ENCODE measurements at regions not wholly inside any gene's neighbourhood (a gene's known extent, or its start where the extent isn't known, plus 50 kb on each side); places are given as distances from the start of the nearest gene placed in this dataset.

- in situ Hi-C loops (cut with MboI; ENCODE audit: low sequenced_read_pairs), result loop anchor here (5.0 to 10.0 kb wide), 2 partner anchors 88 to 176 kb away; no protein-coding TSS in a partner anchor
Observed at GRCh38 chr14:22479132-22479531, 109.9 kb downstream of the DAD1 start.

- in situ Hi-C loops (cut with MboI; ENCODE audit: low sequenced_read_pairs), result loop anchor here (5.0 to 10.0 kb wide), 2 partner anchors 89 to 176 kb away; no protein-coding TSS in a partner anchor
Observed at GRCh38 chr14:22478670-22479069, 110.4 kb downstream of the DAD1 start.

DNA sequence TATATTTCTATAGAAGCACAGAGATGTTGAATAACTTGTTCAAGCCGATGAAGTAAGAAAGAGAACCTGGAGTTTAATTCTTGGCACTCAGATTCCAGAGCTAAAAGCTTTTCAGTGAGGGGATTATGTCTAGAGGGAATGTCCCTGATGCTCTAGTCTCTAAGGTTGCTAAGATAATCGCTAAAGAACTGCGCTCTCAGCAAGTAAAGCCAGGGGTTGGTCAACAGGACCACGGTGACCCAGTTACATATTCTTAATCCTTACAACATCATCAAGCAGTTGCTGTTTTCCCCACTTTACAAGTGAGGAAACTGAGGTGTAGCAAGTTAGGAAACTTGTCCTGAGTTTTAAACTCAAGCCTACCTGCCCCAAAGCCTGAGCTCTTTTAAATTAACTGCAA, 110.8 kb downstream of the DAD1 start:
- in situ Hi-C loops (cut with MboI; ENCODE audit: low sequenced_read_pairs), result loop anchor here (5.0 to 10.0 kb wide), 2 partner anchors 89 to 177 kb away; no protein-coding TSS in a partner anchor

GRCh38 chr14:22477569-22478194, 111.3 kb downstream of the DAD1 start:
- in situ Hi-C loops (cut with MboI; ENCODE audit: low sequenced_read_pairs), result loop anchor here (5.0 to 10.0 kb wide), 2 partner anchors 90 to 177 kb away; no protein-coding TSS in a partner anchor

GRCh38 chr14:22476887-22477286, 112.1 kb downstream of the DAD1 start:
- in situ Hi-C loops (cut with MboI; ENCODE audit: low sequenced_read_pairs), result loop anchor here (5.0 to 10.0 kb wide), 2 partner anchors 90 to 178 kb away; no protein-coding TSS in a partner anchor

GRCh38 chr14:22476005-22476751, 112.8 kb downstream of the DAD1 start:
- in situ Hi-C loops (cut with MboI; ENCODE audit: low sequenced_read_pairs), result loop anchor here (5.0 to 10.0 kb wide), 2 partner anchors 91 to 179 kb away; no protein-coding TSS in a partner anchor

DNA sequence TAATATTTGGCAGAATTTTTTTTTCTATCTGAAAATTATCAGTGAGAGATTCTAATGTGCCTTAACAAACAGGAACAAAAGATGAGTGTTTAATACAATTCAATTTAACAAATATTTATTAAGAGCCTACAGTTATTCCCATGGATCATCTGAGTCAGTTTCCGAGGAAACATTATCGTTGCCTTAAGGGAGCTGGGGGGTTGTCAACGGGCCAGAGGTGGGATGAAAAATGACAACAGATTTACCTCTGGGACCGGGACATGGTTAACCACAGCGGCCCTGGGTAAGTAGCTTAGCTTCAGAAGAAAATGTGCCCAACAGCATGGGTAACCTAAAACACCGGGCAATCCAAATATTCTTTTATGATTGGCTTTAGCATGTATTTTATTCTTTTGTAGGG, 113.6 kb downstream of the DAD1 start:
- in situ Hi-C loops (cut with MboI; ENCODE audit: low sequenced_read_pairs), result loop anchor here (5.0 to 10.0 kb wide), 2 partner anchors 92 to 179 kb away; no protein-coding TSS in a partner anchor

- in situ Hi-C loops (cut with MboI; ENCODE audit: low sequenced_read_pairs), result loop anchor here (5.0 to 10.0 kb wide), 3 partner anchors 83 to 180 kb away; no protein-coding TSS in a partner anchor
Observed at GRCh38 chr14:22474730-22475351, 114.2 kb downstream of the DAD1 start.

- in situ Hi-C loops (cut with MboI; ENCODE audit: low sequenced_read_pairs), result loop anchor here (5.0 to 10.0 kb wide), 2 partner anchors 81 to 182 kb away; no protein-coding TSS in a partner anchor
Observed at GRCh38 chr14:22472935-22473854, 115.8 kb downstream of the DAD1 start.

DNA sequence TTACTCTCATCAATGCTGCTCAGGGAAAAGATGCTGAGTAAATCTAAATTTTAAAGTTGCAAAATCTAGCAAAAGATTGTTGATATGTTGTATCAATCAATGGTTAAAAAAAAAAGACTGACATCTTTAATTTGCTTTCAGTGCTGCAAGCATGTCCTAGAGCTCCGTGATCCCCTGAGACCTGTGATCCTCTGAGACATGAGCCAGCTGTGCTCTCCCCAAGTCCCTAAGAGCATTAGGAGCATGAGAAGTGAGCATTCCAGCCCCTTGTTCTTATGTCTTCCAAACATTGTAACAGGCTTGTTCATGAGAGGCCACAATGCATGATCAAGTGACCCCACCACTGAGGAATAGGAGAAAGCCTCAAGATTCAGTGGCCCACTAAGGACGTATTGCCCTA, 116.6 kb downstream of the DAD1 start:
- in situ Hi-C loops (cut with MboI; ENCODE audit: low sequenced_read_pairs), result loop anchor here (5.0 to 10.0 kb wide), 2 partner anchors 80 to 182 kb away; no protein-coding TSS in a partner anchor

- in situ Hi-C loops (cut with MboI; ENCODE audit: low sequenced_read_pairs), result loop anchor here (5.0 to 10.0 kb wide), 2 partner anchors 79 to 183 kb away; no protein-coding TSS in a partner anchor
Observed at GRCh38 chr14:22471545-22472121, 117.4 kb downstream of the DAD1 start.

DNA sequence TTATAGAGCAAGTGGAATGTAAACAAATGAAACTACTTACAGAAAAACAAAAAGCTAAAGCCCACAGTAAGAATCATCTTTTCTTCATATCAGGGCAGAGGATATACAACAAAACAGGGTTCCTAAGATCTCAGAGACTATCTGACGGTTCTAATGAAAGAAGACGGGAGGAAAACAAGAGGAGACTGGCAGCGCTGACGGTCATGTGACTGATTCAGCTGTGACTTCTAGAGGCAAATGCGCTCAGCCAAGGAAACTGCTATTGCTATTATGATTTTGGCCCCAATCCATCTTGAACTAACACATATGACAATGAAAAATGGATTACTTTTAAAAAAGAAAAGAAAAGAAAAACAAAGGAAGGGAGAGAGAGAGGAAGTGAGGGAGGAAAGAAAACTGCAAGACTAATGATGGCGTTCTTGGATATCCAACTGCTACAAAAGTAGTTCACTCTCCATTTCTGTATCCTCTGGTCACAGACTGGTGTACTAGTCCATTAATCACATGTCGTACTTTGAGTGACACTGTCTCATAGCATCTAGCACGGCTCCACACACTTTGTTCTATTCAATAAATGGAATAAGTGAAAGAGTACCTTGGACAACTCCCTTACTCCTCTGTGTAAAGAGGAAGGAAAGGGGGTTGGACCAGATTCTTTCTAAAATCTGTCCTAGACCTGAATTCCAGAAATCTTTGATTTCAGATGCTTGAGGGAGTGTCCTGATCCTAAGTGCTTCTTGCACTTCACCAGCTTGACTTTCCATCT, 119.3 kb downstream of the DAD1 start:
- in situ Hi-C loops (cut with MboI; ENCODE audit: low sequenced_read_pairs), result loop anchor here (5.0 to 10.0 kb wide), 3 partner anchors 47 to 185 kb away; no protein-coding TSS in a partner anchor

GRCh38 chr14:22468830-22469229, 120.2 kb downstream of the DAD1 start:
- in situ Hi-C loops (cut with MboI; ENCODE audit: low sequenced_read_pairs), result loop anchor here (5.0 kb wide), 1 partner anchor 47 kb away; no protein-coding TSS in a partner anchor

DNA sequence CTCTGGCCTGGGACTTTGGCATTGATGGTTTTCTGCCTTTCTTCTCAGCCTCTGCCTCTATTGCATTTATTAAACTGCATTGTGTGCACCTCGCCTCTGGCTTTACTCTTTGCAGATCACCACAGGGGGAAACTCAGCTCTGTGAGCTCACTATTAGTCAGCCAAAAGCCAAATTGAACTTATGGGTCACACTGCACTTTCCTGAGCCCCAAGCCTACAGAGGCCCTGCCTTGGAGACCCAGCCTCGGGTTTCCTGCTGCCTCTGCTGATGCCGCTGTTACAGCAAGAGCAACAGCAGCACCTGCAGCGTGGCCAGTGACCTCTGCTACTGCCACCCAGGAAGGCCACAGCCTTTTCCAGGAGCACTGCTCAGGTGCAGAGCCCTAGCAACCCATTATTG, 122.5 kb downstream of the DAD1 start:
- in situ Hi-C loops (cut with MboI; ENCODE audit: low sequenced_read_pairs), result loop anchor here (5.0 kb wide), 1 partner anchor 44 kb away; no protein-coding TSS in a partner anchor

- in situ Hi-C loops (cut with MboI; ENCODE audit: low sequenced_read_pairs), result loop anchor here (5.0 kb wide), 1 partner anchor 43 kb away; no protein-coding TSS in a partner anchor
Observed at GRCh38 chr14:22465201-22465840, 123.7 kb downstream of the DAD1 start.

DNA sequence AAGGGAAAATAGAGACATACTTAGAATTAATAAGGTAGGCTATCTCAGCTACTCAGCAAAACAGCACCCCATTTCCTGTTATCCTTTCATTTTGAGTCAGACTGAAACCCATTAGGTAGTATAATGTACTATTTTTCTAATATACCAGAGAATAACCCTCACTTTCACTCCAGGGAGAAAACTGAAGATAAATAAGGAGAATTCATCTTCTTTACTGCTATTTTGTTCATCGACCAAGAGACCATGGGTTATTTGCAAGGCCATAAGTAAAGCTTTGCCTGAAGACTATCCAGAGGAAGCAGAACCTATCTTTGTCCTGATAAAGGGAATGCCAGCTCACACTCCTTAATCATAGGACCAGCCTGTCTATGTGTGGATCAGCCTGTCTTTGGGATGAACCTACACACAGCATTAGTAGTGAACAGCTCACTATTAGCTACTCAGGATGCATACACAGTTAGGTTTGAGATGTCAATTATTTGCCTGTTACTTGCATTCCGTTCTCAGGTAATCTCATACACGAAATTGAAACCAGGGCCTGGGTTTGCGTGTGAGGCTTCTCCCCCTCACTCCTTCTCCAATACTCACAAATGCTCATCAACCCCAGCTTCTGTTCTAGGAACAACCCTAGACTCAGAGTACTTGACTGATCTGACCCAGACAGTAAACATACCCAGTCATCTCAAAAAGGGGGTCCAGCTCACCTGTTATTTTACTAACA, 124.4 kb downstream of the DAD1 start:
- in situ Hi-C loops (cut with MboI; ENCODE audit: low sequenced_read_pairs), result loop anchor here (5.0 kb wide), 1 partner anchor 42 kb away; no protein-coding TSS in a partner anchor

GRCh38 chr14:22463763-22464173, 125.3 kb downstream of the DAD1 start:
- in situ Hi-C loops (cut with MboI; ENCODE audit: low sequenced_read_pairs), result no loop called here
